HEK293 (cell line): ENCODE measurements at regions not wholly inside any gene's neighbourhood (a gene's known extent, or its start where the extent isn't known, plus 50 kb on each side); places are given as distances from the start of the nearest gene placed in this dataset.

Experiments
- GFI1B ChIP-seq: fragments of 450-650 bp; formaldehyde crosslinking; IDR thresholded peaks from 2 replicates; pipeline ENCODE4 v1.5.1; 2016; ENCODE audit warnings: missing biosample characterization, missing genetic modification characterization
- YY1 ChIP-seq: fragments of 450-650 bp; formaldehyde crosslinking; IDR thresholded peaks from 2 replicates; pipeline ENCODE4 v1.5.1; 2018; ENCODE audit warnings: missing biosample characterization, missing genetic modification characterization
- ZNF2 ChIP-seq: fragments of 450-650 bp; formaldehyde crosslinking; IDR thresholded peaks from 2 replicates; pipeline ENCODE4 v1.5.1; 2016; ENCODE audit warnings: missing biosample characterization, missing genetic modification characterization
- ZNF341 ChIP-seq: fragments of 450-650 bp; formaldehyde crosslinking; IDR thresholded peaks from 2 replicates; pipeline ENCODE4; 2016; ENCODE audit warnings: low read depth, missing biosample characterization, missing genetic modification characterization
- ZNF660 ChIP-seq: fragments of 450-650 bp; IDR thresholded peaks from 2 replicates; pipeline ENCODE4 v1.5.1; 2018; ENCODE audit warnings: missing biosample characterization, mild to moderate bottlenecking, missing genetic modification characterization
- ZNF785 ChIP-seq: fragments of 450-650 bp; formaldehyde crosslinking; IDR thresholded peaks from 2 replicates; pipeline ENCODE4 v1.5.1; 2016; ENCODE audit warnings: missing biosample characterization, missing genetic modification characterization
- TF ChIP-seq, protein P1 (sequence below): fragments of 450-650 bp; formaldehyde crosslinking; IDR thresholded peaks from 2 replicates; pipeline ENCODE4; 2016; ENCODE audit warnings: missing biosample characterization, missing genetic modification characterization
- TF ChIP-seq, protein P2 (sequence below): fragments of 450-650 bp; formaldehyde crosslinking; IDR thresholded peaks from 2 replicates; pipeline ENCODE4 v1.5.1; 2016; ENCODE audit warnings: missing biosample characterization, missing genetic modification characterization
- TF ChIP-seq, protein P3 (sequence below): fragments of 450-650 bp; formaldehyde crosslinking; optimal IDR thresholded peaks from 2 replicates; pipeline ENCODE3; 2016; ENCODE audit warnings: missing biosample characterization, mild to moderate bottlenecking, missing genetic modification characterization
- TF ChIP-seq, protein P4 (sequence below): fragments of 450-650 bp; formaldehyde crosslinking; IDR thresholded peaks from 2 replicates; pipeline ENCODE4 v1.5.1; 2016; ENCODE audit warnings: missing biosample characterization, missing genetic modification characterization

DNA sequence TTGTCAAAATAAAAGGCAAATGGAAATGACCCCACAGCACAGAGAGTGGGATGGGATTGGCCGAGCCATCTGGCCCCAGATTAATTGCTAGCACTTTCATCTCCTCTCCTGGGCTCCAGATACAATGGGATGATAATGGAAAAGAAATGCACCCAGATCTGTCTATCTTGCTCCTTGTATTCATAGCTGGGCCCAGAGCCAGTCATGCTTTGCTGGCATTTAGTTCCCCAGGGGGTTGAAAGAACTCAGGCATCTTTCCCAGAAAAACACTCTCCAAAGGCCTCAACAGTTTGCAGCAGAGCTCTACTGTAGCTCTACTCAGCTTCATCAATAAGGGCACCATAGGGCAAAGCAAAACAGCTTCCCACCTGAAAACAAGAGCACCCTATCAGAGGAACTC is 116.0 kb upstream of the FOXA2 start:
- TF ChIP-seq GFI1B (tag by site-specific recombination) = no peak
- TF ChIP-seq, protein P1, sequence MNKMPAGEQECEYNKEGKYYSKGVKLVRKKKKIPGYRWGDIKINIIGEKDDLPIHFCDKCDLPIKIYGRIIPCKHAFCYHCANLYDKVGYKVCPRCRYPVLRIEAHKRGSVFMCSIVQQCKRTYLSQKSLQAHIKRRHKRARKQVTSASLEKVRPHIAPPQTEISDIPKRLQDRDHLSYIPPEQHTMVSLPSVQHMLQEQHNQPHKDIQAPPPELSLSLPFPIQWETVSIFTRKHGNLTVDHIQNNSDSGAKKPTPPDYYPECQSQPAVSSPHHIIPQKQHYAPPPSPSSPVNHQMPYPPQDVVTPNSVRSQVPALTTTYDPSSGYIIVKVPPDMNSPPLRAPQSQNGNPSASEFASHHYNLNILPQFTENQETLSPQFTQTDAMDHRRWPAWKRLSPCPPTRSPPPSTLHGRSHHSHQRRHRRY (tag by site-specific recombination) = no peak
- TF ChIP-seq, protein P2, sequence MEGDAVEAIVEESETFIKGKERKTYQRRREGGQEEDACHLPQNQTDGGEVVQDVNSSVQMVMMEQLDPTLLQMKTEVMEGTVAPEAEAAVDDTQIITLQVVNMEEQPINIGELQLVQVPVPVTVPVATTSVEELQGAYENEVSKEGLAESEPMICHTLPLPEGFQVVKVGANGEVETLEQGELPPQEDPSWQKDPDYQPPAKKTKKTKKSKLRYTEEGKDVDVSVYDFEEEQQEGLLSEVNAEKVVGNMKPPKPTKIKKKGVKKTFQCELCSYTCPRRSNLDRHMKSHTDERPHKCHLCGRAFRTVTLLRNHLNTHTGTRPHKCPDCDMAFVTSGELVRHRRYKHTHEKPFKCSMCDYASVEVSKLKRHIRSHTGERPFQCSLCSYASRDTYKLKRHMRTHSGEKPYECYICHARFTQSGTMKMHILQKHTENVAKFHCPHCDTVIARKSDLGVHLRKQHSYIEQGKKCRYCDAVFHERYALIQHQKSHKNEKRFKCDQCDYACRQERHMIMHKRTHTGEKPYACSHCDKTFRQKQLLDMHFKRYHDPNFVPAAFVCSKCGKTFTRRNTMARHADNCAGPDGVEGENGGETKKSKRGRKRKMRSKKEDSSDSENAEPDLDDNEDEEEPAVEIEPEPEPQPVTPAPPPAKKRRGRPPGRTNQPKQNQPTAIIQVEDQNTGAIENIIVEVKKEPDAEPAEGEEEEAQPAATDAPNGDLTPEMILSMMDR (tag by site-specific recombination) = no peak
- no peak for TF ChIP-seq YY1 (tag by site-specific recombination)
- no peak for TF ChIP-seq ZNF2 (tag by site-specific recombination)
- TF ChIP-seq, protein P3, sequence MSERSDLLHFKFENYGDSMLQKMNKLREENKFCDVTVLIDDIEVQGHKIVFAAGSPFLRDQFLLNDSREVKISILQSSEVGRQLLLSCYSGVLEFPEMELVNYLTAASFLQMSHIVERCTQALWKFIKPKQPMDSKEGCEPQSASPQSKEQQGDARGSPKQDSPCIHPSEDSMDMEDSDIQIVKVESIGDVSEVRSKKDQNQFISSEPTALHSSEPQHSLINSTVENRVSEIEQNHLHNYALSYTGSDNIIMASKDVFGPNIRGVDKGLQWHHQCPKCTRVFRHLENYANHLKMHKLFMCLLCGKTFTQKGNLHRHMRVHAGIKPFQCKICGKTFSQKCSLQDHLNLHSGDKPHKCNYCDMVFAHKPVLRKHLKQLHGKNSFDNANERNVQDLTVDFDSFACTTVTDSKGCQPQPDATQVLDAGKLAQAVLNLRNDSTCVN (tag by site-specific recombination) = no peak
- TF ChIP-seq, protein P4, sequence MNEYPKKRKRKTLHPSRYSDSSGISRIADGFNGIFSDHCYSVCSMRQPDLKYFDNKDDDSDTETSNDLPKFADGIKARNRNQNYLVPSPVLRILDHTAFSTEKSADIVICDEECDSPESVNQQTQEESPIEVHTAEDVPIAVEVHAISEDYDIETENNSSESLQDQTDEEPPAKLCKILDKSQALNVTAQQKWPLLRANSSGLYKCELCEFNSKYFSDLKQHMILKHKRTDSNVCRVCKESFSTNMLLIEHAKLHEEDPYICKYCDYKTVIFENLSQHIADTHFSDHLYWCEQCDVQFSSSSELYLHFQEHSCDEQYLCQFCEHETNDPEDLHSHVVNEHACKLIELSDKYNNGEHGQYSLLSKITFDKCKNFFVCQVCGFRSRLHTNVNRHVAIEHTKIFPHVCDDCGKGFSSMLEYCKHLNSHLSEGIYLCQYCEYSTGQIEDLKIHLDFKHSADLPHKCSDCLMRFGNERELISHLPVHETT (tag by site-specific recombination) = no peak
- TF ChIP-seq ZNF341 (tag by site-specific recombination) = no peak
- TF ChIP-seq ZNF660 (tag by site-specific recombination) = no peak
- no peak for TF ChIP-seq ZNF785 (tag by site-specific recombination)
